ENCODE measurements at regions not wholly inside any gene's neighbourhood (a gene's known extent, or its start where the extent isn't known, plus 50 kb on each side); places are given as distances from the start of the nearest gene placed in this dataset.
A peak's percentile ranks its signal among the peaks of the same experiment; 100 is the strongest.
"Not testable (repeated sequence)": the region's sequence is repeated elsewhere in the genome, so short reads cannot be mapped to it uniquely, and the experiment has no call there.

GRCh38 chr9:104345061-104345460 is 159.0 kb upstream of the OR13F1 start:
- H3K4me3 Mint-ChIP-seq: no peak overlapping the region
- H3K36me3 Mint-ChIP-seq (ENCODE audit: low read depth): no peaks in the 10 kb centered on the region
- H3K27ac Mint-ChIP-seq: peak overlapping the region in 1 of 3 experiments; percentile 22
- no peaks in the 10 kb centered on the region for H3K27me3 Mint-ChIP-seq (ENCODE audit: low read depth)
- peaks cover 19% of the 10 kb centered on the region for H3K4me1 Mint-ChIP-seq
- H3K9me3 Mint-ChIP-seq: no peaks in the 10 kb centered on the region
- TF ChIP-seq CTCF (IDR thresholded peaks at IDR 0.05; ENCODE audit: unreplicated experiment in 3 of 3): no peak

GRCh38 chr9:104350541-104350940 is 153.5 kb upstream of the OR13F1 start:
- H3K27ac Mint-ChIP-seq: no peak overlapping the region

GRCh38 chr9:104351726-104352125 is 152.3 kb upstream of the OR13F1 start:
- no peak overlapping the region for H3K4me3 Mint-ChIP-seq
- H3K4me1 Mint-ChIP-seq: peaks cover 9% of the 10 kb centered on the region
- H3K27me3 Mint-ChIP-seq (ENCODE audit: low read depth): no peaks in the 10 kb centered on the region
- H3K36me3 Mint-ChIP-seq (ENCODE audit: low read depth): no peaks in the 10 kb centered on the region
- no peaks in the 10 kb centered on the region for H3K9me3 Mint-ChIP-seq
- no peak overlapping the region for H3K27ac Mint-ChIP-seq
- no peak for TF ChIP-seq CTCF (IDR thresholded peaks at IDR 0.05; ENCODE audit: unreplicated experiment in 3 of 3)

More at GRCh38 chr9:104350541-104350940, 153.5 kb upstream of the OR13F1 start:
- Mint-ChIP-seq H3K9me3 (no peaks in the 10 kb centered on the region), H3K27me3 (ENCODE audit: low read depth) (no peaks in the 10 kb centered on the region), H3K4me3 (no peak overlapping the region), H3K4me1 (peaks cover 9% of the 10 kb centered on the region), H3K36me3 (ENCODE audit: low read depth) (no peaks in the 10 kb centered on the region)
- no peak for TF ChIP-seq CTCF (IDR thresholded peaks at IDR 0.05; ENCODE audit: unreplicated experiment in 3 of 3)

- TF ChIP-seq CTCF (IDR thresholded peaks at IDR 0.05; ENCODE audit: unreplicated experiment in 3 of 3): no peak
- H3K4me3 Mint-ChIP-seq: no peak overlapping the region
- no peaks in the 10 kb centered on the region for H3K27me3 Mint-ChIP-seq (ENCODE audit: low read depth)
- peaks cover 8% of the 10 kb centered on the region for H3K9me3 Mint-ChIP-seq
- H3K36me3 Mint-ChIP-seq (ENCODE audit: low read depth): no peaks in the 10 kb centered on the region
- H3K27ac Mint-ChIP-seq: no peak overlapping the region
- no peaks in the 10 kb centered on the region for H3K4me1 Mint-ChIP-seq
Measured at GRCh38 chr9:104361207-104361606, 142.9 kb upstream of the OR13F1 start.

- H3K4me1 Mint-ChIP-seq: no peaks in the 10 kb centered on the region
- TF ChIP-seq CTCF (IDR thresholded peaks at IDR 0.05; ENCODE audit: unreplicated experiment in 3 of 3): no peak
- H3K36me3 Mint-ChIP-seq (ENCODE audit: low read depth): no peaks in the 10 kb centered on the region
- H3K9me3 Mint-ChIP-seq: peaks cover 8% of the 10 kb centered on the region
- no peak overlapping the region for H3K4me3 Mint-ChIP-seq
- H3K27ac Mint-ChIP-seq: no peak overlapping the region
- H3K27me3 Mint-ChIP-seq (ENCODE audit: low read depth): no peaks in the 10 kb centered on the region
Measured at GRCh38 chr9:104362912-104363472, 141.1 kb upstream of the OR13F1 start.

GRCh38 chr9:104367507-104367906 is 136.6 kb upstream of the OR13F1 start:
- TF ChIP-seq CTCF (IDR thresholded peaks at IDR 0.05; ENCODE audit: unreplicated experiment in 3 of 3): no peak
- no peaks in the 10 kb centered on the region for H3K36me3 Mint-ChIP-seq (ENCODE audit: low read depth)
- H3K4me3 Mint-ChIP-seq: no peak overlapping the region
- no peak overlapping the region for H3K27ac Mint-ChIP-seq
- no peaks in the 10 kb centered on the region for H3K4me1 Mint-ChIP-seq
- H3K9me3 Mint-ChIP-seq: peaks cover 9% of the 10 kb centered on the region
- H3K27me3 Mint-ChIP-seq (ENCODE audit: low read depth): no peaks in the 10 kb centered on the region

- H3K27ac Mint-ChIP-seq; H3K4me3 Mint-ChIP-seq; H3K27me3 Mint-ChIP-seq (ENCODE audit: low read depth); H3K4me1 Mint-ChIP-seq; H3K36me3 Mint-ChIP-seq (ENCODE audit: low read depth); H3K9me3 Mint-ChIP-seq: not testable (repeated sequence)
Measured at GRCh38 chr9:104368318-104368717, 135.7 kb upstream of the OR13F1 start.
